ENCODE measurements at regions not wholly inside any gene's neighbourhood (a gene's known extent, or its start where the extent isn't known, plus 50 kb on each side); places are given as distances from the start of the nearest gene placed in this dataset.
"Not testable (repeated sequence)": the region's sequence is repeated elsewhere in the genome, so short reads cannot be mapped to it uniquely, and the experiment has no call there.

GRCh38 chr1:223020770-223021169 is 122.3 kb downstream of the TLR5 start:
- no peak for DNase-seq
- no peaks in the 10 kb centered on the region for H3K79me2 ChIP-seq (ENCODE audit: insufficient read depth)
- H3K4me3 ChIP-seq = no peak overlapping the region
- TF ChIP-seq EZH2phosphoT487 (IDR thresholded peaks at IDR 0.05; ENCODE audit: insufficient read depth, low read depth) (no peak), EZH2 (IDR thresholded peaks at IDR 0.05; ENCODE audit: insufficient read depth, poor library complexity, severe bottlenecking) (no peak)
- no peak overlapping the region for H3K27ac ChIP-seq
- in situ Hi-C loops (cut with MboI) = no loop called here
- no peaks in the 10 kb centered on the region for H3K36me3 ChIP-seq (ENCODE audit: low read depth)
- H3K4me1 ChIP-seq (ENCODE audit: insufficient read depth) = peaks cover 3% of the 10 kb centered on the region; the same call in 1 of the 2 replicates
- H3K9me2 ChIP-seq (ENCODE audit: insufficient read depth) = no peaks in the 10 kb centered on the region
- H4K20me1 ChIP-seq (ENCODE audit: insufficient read depth) = no peaks in the 10 kb centered on the region
- WGBS, 2 experiments (ENCODE audit: low coverage in 1 of 2, low lambda C conversion rate in 2 of 2, missing lambda C conversion rate in 2 of 2) = 77 to 79% methylated on average over 4 of the region's 4 CpGs
- H3K9ac ChIP-seq = no peak overlapping the region
- H3F3A ChIP-seq (ENCODE audit: insufficient read depth) = no peaks in the 10 kb centered on the region
- H3K4me2 ChIP-seq (ENCODE audit: unreplicated experiment) = no peak overlapping the region
- no peak overlapping the region for H2AFZ ChIP-seq
- H3K27me3 ChIP-seq (replicated peaks; ENCODE audit: insufficient read depth) = no peaks in the 10 kb centered on the region
- H3K9me3 ChIP-seq (ENCODE audit: low read depth) = no peaks in the 10 kb centered on the region

GRCh38 chr1:223022641-223023473 is 120.2 kb downstream of the TLR5 start:
- no peaks in the 10 kb centered on the region for H3K27me3 ChIP-seq (replicated peaks; ENCODE audit: insufficient read depth)
- H2AFZ ChIP-seq = no peak overlapping the region
- H3K4me1 ChIP-seq (ENCODE audit: insufficient read depth) = peaks cover 3% of the 10 kb centered on the region; the same call in 1 of the 2 replicates
- no peaks in the 10 kb centered on the region for H4K20me1 ChIP-seq (ENCODE audit: insufficient read depth)
- in situ Hi-C loops (cut with MboI) = no loop called here
- no peaks in the 10 kb centered on the region for H3F3A ChIP-seq (ENCODE audit: insufficient read depth)
- 77 to 78% methylated on average over 6 to 7 of the region's 7 CpGs for WGBS, 2 experiments (ENCODE audit: low coverage in 1 of 2, low lambda C conversion rate in 2 of 2, missing lambda C conversion rate in 2 of 2)
- no peaks in the 10 kb centered on the region for H3K36me3 ChIP-seq (ENCODE audit: low read depth)
- no peak overlapping the region for H3K9ac ChIP-seq
- H3K4me3 ChIP-seq = no peak overlapping the region
- H3K27ac ChIP-seq = no peak overlapping the region
- H3K9me2 ChIP-seq (ENCODE audit: insufficient read depth) = no peaks in the 10 kb centered on the region
- TF ChIP-seq EZH2phosphoT487 (IDR thresholded peaks at IDR 0.05; ENCODE audit: insufficient read depth, low read depth) = no peak
- TF ChIP-seq EZH2 (IDR thresholded peaks at IDR 0.05; ENCODE audit: insufficient read depth, poor library complexity, severe bottlenecking) = no peak
- no peaks in the 10 kb centered on the region for H3K79me2 ChIP-seq (ENCODE audit: insufficient read depth)
- DNase-seq = no peak
- H3K4me2 ChIP-seq (ENCODE audit: unreplicated experiment) = no peak overlapping the region
- H3K9me3 ChIP-seq (ENCODE audit: low read depth) = no peaks in the 10 kb centered on the region

- Histone ChIP-seq H3K4me3 (no peak overlapping the region), H3K27ac (no peak overlapping the region), H3F3A (ENCODE audit: insufficient read depth) (no peaks in the 10 kb centered on the region), H3K27me3 (replicated peaks; ENCODE audit: insufficient read depth) (no peaks in the 10 kb centered on the region), H3K36me3 (ENCODE audit: low read depth) (no peaks in the 10 kb centered on the region), H3K79me2 (ENCODE audit: insufficient read depth) (no peaks in the 10 kb centered on the region), H4K20me1 (ENCODE audit: insufficient read depth) (no peaks in the 10 kb centered on the region), H3K4me1 (ENCODE audit: insufficient read depth) (peaks cover 3% of the 10 kb centered on the region; the same call in 1 of the 2 replicates), H3K4me2 (ENCODE audit: unreplicated experiment) (no peak overlapping the region), H3K9ac (no peak overlapping the region), H3K9me3 (ENCODE audit: low read depth) (no peaks in the 10 kb centered on the region), H2AFZ (no peak overlapping the region), H3K9me2 (ENCODE audit: insufficient read depth) (no peaks in the 10 kb centered on the region)
- no peak for DNase-seq
- in situ Hi-C loops (cut with MboI) = no loop called here
- WGBS, 2 experiments (ENCODE audit: low coverage in 1 of 2, low lambda C conversion rate in 2 of 2, missing lambda C conversion rate in 2 of 2) = 93 to 96% methylated on average over 7 of the region's 7 CpGs
- TF ChIP-seq EZH2 (IDR thresholded peaks at IDR 0.05; ENCODE audit: insufficient read depth, poor library complexity, severe bottlenecking) = no peak
These were observed 119.2 kb downstream of the TLR5 start for GRCh38 chr1:223023863-223024262.

GRCh38 chr1:223024486-223024885 is 118.6 kb downstream of the TLR5 start:
- H3K9me3 ChIP-seq (ENCODE audit: low read depth); H3K4me1 ChIP-seq (ENCODE audit: insufficient read depth); H3K9me2 ChIP-seq (ENCODE audit: insufficient read depth); in situ Hi-C loops (cut with MboI); H3K4me2 ChIP-seq (ENCODE audit: unreplicated experiment); H3K9ac ChIP-seq; H3K79me2 ChIP-seq (ENCODE audit: insufficient read depth); H2AFZ ChIP-seq; H3F3A ChIP-seq (ENCODE audit: insufficient read depth); H3K4me3 ChIP-seq; H3K36me3 ChIP-seq (ENCODE audit: low read depth); H4K20me1 ChIP-seq (ENCODE audit: insufficient read depth); H3K27me3 ChIP-seq (replicated peaks; ENCODE audit: insufficient read depth); DNase-seq; H3K27ac ChIP-seq: not testable (repeated sequence)
- WGBS, 2 experiments (ENCODE audit: low coverage in 1 of 2, low lambda C conversion rate in 2 of 2, missing lambda C conversion rate in 2 of 2) = 76 to 85% methylated on average over 3 to 4 of the region's 5 CpGs

GRCh38 chr1:223025190-223025734 is 117.8 kb downstream of the TLR5 start:
- H3K4me1 ChIP-seq (ENCODE audit: insufficient read depth); H3K9ac ChIP-seq; in situ Hi-C loops (cut with MboI); H3K9me2 ChIP-seq (ENCODE audit: insufficient read depth); H3F3A ChIP-seq (ENCODE audit: insufficient read depth); H3K4me2 ChIP-seq (ENCODE audit: unreplicated experiment); H3K27me3 ChIP-seq (replicated peaks; ENCODE audit: insufficient read depth); H4K20me1 ChIP-seq (ENCODE audit: insufficient read depth); H3K79me2 ChIP-seq (ENCODE audit: insufficient read depth); H3K9me3 ChIP-seq (ENCODE audit: low read depth); H2AFZ ChIP-seq; H3K36me3 ChIP-seq (ENCODE audit: low read depth); H3K4me3 ChIP-seq: not testable (repeated sequence)
- peak overlapping the region; percentile 38; the same call in 1 of the 2 replicates for H3K27ac ChIP-seq
- WGBS, 2 experiments (ENCODE audit: low coverage in 1 of 2, low lambda C conversion rate in 2 of 2, missing lambda C conversion rate in 2 of 2) = 11 to 12% methylated on average over 4 of the region's 4 CpGs
- DNase-seq = peak; percentile 33

GRCh38 chr1:223026639-223027038 is 116.4 kb downstream of the TLR5 start:
- H3K27ac ChIP-seq; H4K20me1 ChIP-seq (ENCODE audit: insufficient read depth); H3K9me2 ChIP-seq (ENCODE audit: insufficient read depth); H3K9me3 ChIP-seq (ENCODE audit: low read depth); H3K4me1 ChIP-seq (ENCODE audit: insufficient read depth); in situ Hi-C loops (cut with MboI); DNase-seq; H3K4me2 ChIP-seq (ENCODE audit: unreplicated experiment); H3K36me3 ChIP-seq (ENCODE audit: low read depth); H3K27me3 ChIP-seq (replicated peaks; ENCODE audit: insufficient read depth); H3K4me3 ChIP-seq; H3K9ac ChIP-seq; H2AFZ ChIP-seq; H3F3A ChIP-seq (ENCODE audit: insufficient read depth); H3K79me2 ChIP-seq (ENCODE audit: insufficient read depth): not testable (repeated sequence)
- WGBS, 2 experiments (ENCODE audit: low coverage in 1 of 2, low lambda C conversion rate in 2 of 2, missing lambda C conversion rate in 2 of 2) = 85 to 86% methylated on average over 5 of the region's 5 CpGs
